HFF-Myc (cell line): ENCODE measurements at regions not wholly inside any gene's neighbourhood (a gene's known extent, or its start where the extent isn't known, plus 50 kb on each side); places are given as distances from the start of the nearest gene placed in this dataset.
A peak's percentile ranks its signal among the peaks of the same experiment; 100 is the strongest.

Experiments
- DNase-seq: peaks from one replicate; pipeline ENCODE4 v3.0.0-alpha.2; 2011; ENCODE audit warnings: low read depth; ENCODE audit errors: extremely low read depth
- H3K4me3 ChIP-seq: replicated peaks from 2 replicates; pipeline ENCODE4 v1.5.1; 2011; ENCODE audit warnings: low read depth, mild to moderate bottlenecking, control low read depth, low read length
- CTCF ChIP-seq: IDR thresholded peaks from 2 replicates; pipeline ENCODE4 v1.5.1; 2012; ENCODE audit warnings: mild to moderate bottlenecking, low read depth, low read length, control low read depth; ENCODE audit errors: missing control alignments

GRCh38 chr20:22346716-22347115 lies 237.7 kb downstream of the FOXA2 start:
- no peak for TF ChIP-seq CTCF
- no peak for DNase-seq
- no peak overlapping the region for H3K4me3 ChIP-seq

GRCh38 chr20:22343612-22344011 lies 240.8 kb downstream of the FOXA2 start:
- TF ChIP-seq CTCF = no peak
- DNase-seq = no peak
- no peak overlapping the region for H3K4me3 ChIP-seq

- DNase-seq = no peak
- TF ChIP-seq CTCF = no peak
- H3K4me3 ChIP-seq = no peak overlapping the region
Measured at GRCh38 chr20:22342410-22342809, 242.0 kb downstream of the FOXA2 start.

- no peak for TF ChIP-seq CTCF
- H3K4me3 ChIP-seq = no peak overlapping the region
- no peak for DNase-seq
Measured at GRCh38 chr20:22341508-22341907, 242.9 kb downstream of the FOXA2 start.

GRCh38 chr20:22339946-22340345 lies 244.4 kb downstream of the FOXA2 start:
- no peak for TF ChIP-seq CTCF
- no peak for DNase-seq
- no peak overlapping the region for H3K4me3 ChIP-seq

DNA sequence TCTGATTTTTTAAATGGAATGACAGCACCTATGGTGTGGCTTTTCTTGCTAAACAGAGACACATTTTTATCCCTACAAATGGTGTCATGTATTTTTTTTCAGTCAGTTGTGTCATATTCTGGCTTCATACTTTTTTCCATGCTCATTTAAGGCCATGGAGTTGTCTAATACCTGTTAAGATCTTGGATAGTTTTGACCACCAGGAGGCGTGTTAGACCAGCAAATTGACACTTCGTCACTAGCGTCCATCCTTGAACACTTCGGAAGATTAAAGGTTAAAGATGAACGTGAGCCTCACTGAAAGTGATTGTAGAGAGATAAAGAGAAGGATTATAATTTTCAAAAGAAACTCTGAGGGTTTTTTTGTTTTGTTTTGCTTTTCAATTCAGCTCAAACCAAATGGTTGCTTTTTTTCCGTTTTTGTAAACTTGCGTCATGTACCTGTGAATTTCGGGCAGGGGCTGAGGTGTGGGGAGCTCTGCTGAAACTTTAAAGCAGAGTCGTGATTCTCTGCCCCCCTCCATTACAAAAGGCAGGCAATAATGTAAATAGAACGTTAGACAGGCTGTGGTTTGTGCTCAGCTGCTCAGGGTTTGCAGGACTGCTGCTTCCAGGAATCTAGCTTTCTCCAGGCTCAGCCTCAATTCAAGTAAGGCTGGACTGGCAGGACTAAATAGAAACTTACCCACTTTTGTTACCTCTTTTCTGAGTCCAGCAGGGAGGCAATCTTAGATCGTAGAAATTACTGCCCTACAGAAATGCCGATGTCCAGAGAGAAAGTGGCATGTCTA lies 245.1 kb downstream of the FOXA2 start:
- DNase-seq = peak; percentile 27
- TF ChIP-seq CTCF = peak; percentile 68
- no peak overlapping the region for H3K4me3 ChIP-seq
